Astrocyte of the cerebellum (primary cell): ENCODE measurements at regions not wholly inside any gene's neighbourhood (a gene's known extent, or its start where the extent isn't known, plus 50 kb on each side); places are given as distances from the start of the nearest gene placed in this dataset.
A peak's percentile ranks its signal among the peaks of the same experiment; 100 is the strongest.

Experiments used
- DNase-seq: peaks from one replicate; pipeline ENCODE4 v3.0.0-alpha.2; 2011; ENCODE audit warnings: low read depth
- H3K4me3 ChIP-seq: 2 replicates; pipeline ENCODE4 v1.5.1; 2011; ENCODE audit warnings: mild to moderate bottlenecking, low read depth, low read length, moderate library complexity
- CTCF ChIP-seq: IDR thresholded peaks from 2 replicates; pipeline ENCODE4 v1.5.1; 2012; ENCODE audit warnings: low read length, low read depth, moderate library complexity, mild to moderate bottlenecking; ENCODE audit errors: missing control alignments
- in situ Hi-C: cut with HindIII; loops from 2 replicates; pipeline ENCODE4 v1.10.0; 2017; ENCODE audit warnings: low sequenced_read_pairs

- DNase-seq, result peak; percentile 83
- no peak for TF ChIP-seq CTCF
- H3K4me3 ChIP-seq, result no peak overlapping the region
- in situ Hi-C loops, result no loop called here
Observed at GRCh38 chr15:70505411-70505919, 257.9 kb downstream of the UACA start.

DNA sequence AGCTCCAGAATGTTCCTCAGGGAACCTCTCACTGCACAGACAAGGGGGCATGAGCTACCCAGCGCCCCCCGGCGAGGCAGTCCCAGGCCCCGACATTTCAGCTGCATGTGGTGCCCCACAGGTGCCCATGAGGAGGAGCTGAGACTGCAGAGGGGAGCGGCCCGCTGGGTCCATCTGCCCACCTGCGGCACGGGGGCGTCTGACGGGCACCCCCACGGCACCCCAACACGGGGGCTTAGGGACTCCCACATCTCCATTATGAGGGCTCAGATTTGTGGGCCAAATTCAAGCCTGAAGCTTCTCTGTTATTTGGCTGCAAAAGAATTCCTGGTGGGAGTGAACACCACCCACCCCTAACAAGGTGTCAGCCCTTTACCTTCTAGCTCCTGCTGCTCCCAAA lies 258.4 kb downstream of the UACA start:
- no peak for DNase-seq
- in situ Hi-C loops, result no loop called here
- TF ChIP-seq CTCF, result no peak
- H3K4me3 ChIP-seq, result no peak overlapping the region

DNA sequence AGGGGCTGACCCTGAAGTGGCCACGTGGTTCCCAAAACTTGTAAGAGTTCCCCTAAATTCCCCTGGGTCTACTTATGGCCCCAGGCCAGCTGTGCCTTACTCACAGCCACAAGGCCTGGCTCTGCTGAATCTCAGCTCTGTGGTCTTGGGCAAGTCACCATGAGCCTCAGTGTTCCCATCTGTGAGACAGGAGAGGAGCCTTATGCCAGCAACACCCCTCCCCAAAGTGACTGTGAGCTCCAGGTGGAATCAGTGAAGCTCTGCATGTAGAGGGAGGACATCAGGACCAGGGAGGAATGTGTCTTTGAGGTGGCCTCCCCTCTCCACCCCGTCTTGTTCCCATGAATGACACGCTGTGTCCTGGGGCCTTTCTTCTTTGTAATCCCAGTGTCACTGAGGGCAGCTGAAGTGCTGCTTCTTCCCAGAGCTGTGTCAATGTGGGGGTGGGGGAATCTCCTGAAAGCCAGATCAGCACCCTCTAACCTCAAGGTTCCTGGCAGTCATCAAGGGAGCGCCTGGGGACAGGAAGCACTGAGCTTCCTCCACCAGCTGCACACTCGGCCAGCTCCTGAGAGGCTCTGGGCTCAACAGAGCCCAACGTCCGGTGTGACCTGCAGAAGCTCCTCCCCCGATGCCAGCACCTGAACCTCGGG lies 258.9 kb downstream of the UACA start:
- no peak for DNase-seq
- no peak overlapping the region for H3K4me3 ChIP-seq
- in situ Hi-C loops, result no loop called here
- TF ChIP-seq CTCF, result no peak

DNA sequence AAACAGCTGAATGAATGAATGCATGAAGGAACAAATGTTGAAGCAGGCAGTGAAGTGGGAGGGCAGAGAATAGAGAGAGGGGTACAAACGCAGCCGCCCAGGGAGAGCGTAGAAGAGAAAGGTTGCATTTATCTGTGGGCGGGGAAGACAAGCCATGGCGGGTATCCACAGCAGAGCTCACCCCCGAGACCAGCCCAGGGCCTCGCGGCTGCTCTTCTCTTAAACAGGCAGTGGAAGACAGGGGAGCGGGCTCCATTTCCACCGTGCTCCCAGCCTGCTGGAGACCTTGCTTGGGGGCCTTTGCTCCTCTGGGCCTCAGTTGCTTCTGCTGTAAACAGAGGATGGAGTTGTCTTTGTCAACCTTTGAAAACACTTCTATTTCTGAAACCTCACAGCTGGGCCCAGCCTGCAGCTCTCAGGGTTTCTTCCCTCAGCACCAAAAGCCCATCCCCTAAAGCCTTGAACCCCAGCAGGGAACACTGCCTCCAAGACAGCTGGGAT lies 259.5 kb downstream of the UACA start:
- TF ChIP-seq CTCF, result no peak
- no peak overlapping the region for H3K4me3 ChIP-seq
- in situ Hi-C loops, result no loop called here
- no peak for DNase-seq

DNA sequence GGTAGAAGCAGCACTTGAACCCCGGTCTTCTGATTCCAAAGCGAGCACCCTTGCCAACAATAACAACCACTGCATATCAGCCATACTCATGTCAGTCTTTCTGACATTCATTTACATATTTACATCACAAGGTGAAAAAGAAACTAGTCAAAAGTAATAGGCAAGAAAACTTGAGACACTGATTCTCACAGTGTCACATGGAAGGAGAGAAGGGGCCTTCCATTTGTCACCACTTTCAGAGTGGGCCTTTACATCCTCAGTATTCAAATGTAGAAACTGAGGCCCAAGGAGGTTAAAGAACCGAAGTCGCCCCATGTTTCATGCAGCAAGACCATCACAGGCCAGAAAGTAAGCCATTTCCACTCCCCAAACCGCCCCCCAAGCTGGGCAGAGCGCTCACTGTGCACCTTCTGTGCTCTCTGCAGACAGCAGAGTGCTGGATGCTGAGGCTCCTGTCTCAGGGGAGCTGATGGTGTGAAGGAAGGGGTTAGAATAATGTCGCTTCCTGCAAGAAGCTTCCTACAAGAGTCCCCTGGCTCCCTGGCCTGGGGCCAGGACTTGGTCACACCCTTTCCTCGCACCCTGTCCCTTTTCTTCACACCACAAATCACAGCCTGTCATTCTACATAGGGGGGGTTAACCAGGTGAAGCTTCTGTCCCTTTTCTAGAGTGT lies 260.1 kb downstream of the UACA start:
- in situ Hi-C loops, result no loop called here
- no peak overlapping the region for H3K4me3 ChIP-seq
- no peak for TF ChIP-seq CTCF
- no peak for DNase-seq

GRCh38 chr15:70502529-70502928 lies 260.8 kb downstream of the UACA start:
- no peak for TF ChIP-seq CTCF
- in situ Hi-C loops, result no loop called here
- H3K4me3 ChIP-seq, result no peak overlapping the region
- no peak for DNase-seq
